22Rv1 (cell line): ENCODE measurements at regions not wholly inside any gene's neighbourhood (a gene's known extent, or its start where the extent isn't known, plus 50 kb on each side); places are given as distances from the start of the nearest gene placed in this dataset.

Source experiments
- CTCF ChIP-seq: fragments of 450-650 bp; IDR thresholded peaks from 2 replicates; pipeline ENCODE4 v1.5.1; 2017; ENCODE audit warnings: mild to moderate bottlenecking
- ZFX ChIP-seq: fragments of 450-650 bp; IDR thresholded peaks from 2 replicates; pipeline ENCODE4 v1.6.1; 2017; ENCODE audit warnings: antibody characterized with exemption, borderline replicate concordance

GRCh38 chr4:180564448-180564847 is 1678.8 kb upstream of the TENM3 start:
- TF ChIP-seq CTCF, result no peak
- TF ChIP-seq ZFX, result no peak
